EH (cell line): ENCODE measurements at regions not wholly inside any gene's neighbourhood (a gene's known extent, or its start where the extent isn't known, plus 50 kb on each side); places are given as distances from the start of the nearest gene placed in this dataset.

Experiments used
- DNase-seq: peaks from one replicate; pipeline ENCODE4 v3.0.0-alpha.2; 2015; ENCODE audit warnings: low read depth

- no peak for DNase-seq
These were observed 61.1 kb downstream of the SPATA31C2 start for GRCh38 chr9:88077071-88077617.

- peak; percentile 60 for DNase-seq
These were observed 61.8 kb downstream of the SPATA31C2 start for GRCh38 chr9:88076286-88077070.

GRCh38 chr9:88075966-88076285, 62.3 kb downstream of the SPATA31C2 start:
- no peak for DNase-seq

GRCh38 chr9:88075506-88075905, 62.8 kb downstream of the SPATA31C2 start:
- DNase-seq, result no peak

- no peak for DNase-seq
These were observed 63.3 kb downstream of the SPATA31C2 start for GRCh38 chr9:88074931-88075330.

- peak; percentile 69 for DNase-seq
These were observed 65.4 kb downstream of the SPATA31C2 start for GRCh38 chr9:88072831-88073375.

- no peak for DNase-seq
These were observed 66.9 kb downstream of the SPATA31C2 start for GRCh38 chr9:88071331-88071730.

- no peak for DNase-seq
These were observed 72.7 kb downstream of the SPATA31C2 start for GRCh38 chr9:88065619-88066018.

- no peak for DNase-seq
These were observed 73.7 kb downstream of the SPATA31C2 start for GRCh38 chr9:88064554-88064953.

GRCh38 chr9:88060746-88061145, 77.5 kb downstream of the SPATA31C2 start:
- no peak for DNase-seq

- DNase-seq, result no peak
These were observed 78.8 kb downstream of the SPATA31C2 start for GRCh38 chr9:88059469-88059868.

- peak; percentile 51 for DNase-seq
These were observed 81.4 kb downstream of the SPATA31C2 start for GRCh38 chr9:88056876-88057275.

- DNase-seq, result no peak
These were observed 79.6 kb upstream of the CDK20 start for GRCh38 chr9:88053856-88054501.

- DNase-seq, result peak; percentile 4
These were observed 78.1 kb upstream of the CDK20 start for GRCh38 chr9:88052321-88052965.

- no peak for DNase-seq
These were observed 76.8 kb upstream of the CDK20 start for GRCh38 chr9:88051138-88051537.

GRCh38 chr9:88049677-88050307, 75.5 kb upstream of the CDK20 start:
- no peak for DNase-seq

GRCh38 chr9:88046542-88046941, 72.2 kb upstream of the CDK20 start:
- no peak for DNase-seq

- DNase-seq, result no peak
These were observed 71.4 kb upstream of the CDK20 start for GRCh38 chr9:88045686-88046085.

GRCh38 chr9:88044200-88044599, 69.9 kb upstream of the CDK20 start:
- DNase-seq, result no peak

GRCh38 chr9:88043647-88044046, 69.3 kb upstream of the CDK20 start:
- DNase-seq, result no peak

- DNase-seq, result peak; percentile 13
These were observed 67.1 kb upstream of the CDK20 start for GRCh38 chr9:88041447-88041846.

GRCh38 chr9:88037285-88037845, 63.0 kb upstream of the CDK20 start:
- DNase-seq, result no peak
